Colonic mucosa (tissue), 4 donors: ENCODE measurements at regions not wholly inside any gene's neighbourhood (a gene's known extent, or its start where the extent isn't known, plus 50 kb on each side); places are given as distances from the start of the nearest gene placed in this dataset.

Experiments used
- DNase-seq: peaks from one replicate; pipeline ENCODE4 v3.0.0-alpha.2; 2020
- H3K27ac ChIP-seq: fragments of 200-600 bp; one replicate; pipeline ENCODE4 v1.8.0; 2021
- H3K27me3 ChIP-seq: fragments of 200-600 bp; one replicate; pipeline ENCODE4 v1.8.0; 2021
- H3K36me3 ChIP-seq: fragments of 200-600 bp; one replicate; pipeline ENCODE4 v1.8.0; 2021
- H3K4me1 ChIP-seq: fragments of 200-600 bp; one replicate; pipeline ENCODE4 v1.8.0; 2021; ENCODE audit warnings: mild to moderate bottlenecking
- H3K4me3 ChIP-seq: fragments of 200-600 bp; one replicate; pipeline ENCODE4 v1.8.0; 2021
- H3K9ac ChIP-seq, 2 donors: one replicate each; pipeline ENCODE4 v1.7.0; 2013; ENCODE audit warnings: control low read depth in 2 of 2, low read depth in 2 of 2, low read length in 2 of 2
- H3K9me3 ChIP-seq: fragments of 200-600 bp; one replicate; pipeline ENCODE4 v1.8.0; 2021
- CTCF ChIP-seq: fragments of 200-600 bp; IDR thresholded peaks from one replicate; pipeline ENCODE4 v1.8.0; 2022; ENCODE audit warnings: antibody characterized with exemption, mild to moderate bottlenecking
- intact Hi-C: fragments of 100-400 bp; cut with DNase I; formaldehyde crosslinking; loops from one replicate; pipeline ENCODE4 v1.14.1; 2022
- donor health status: healthy.
- donor health status: DM: no; HTN: no; CAD: no.
- donor health status: DM: no; HTN: no; CAD: no.

DNA sequence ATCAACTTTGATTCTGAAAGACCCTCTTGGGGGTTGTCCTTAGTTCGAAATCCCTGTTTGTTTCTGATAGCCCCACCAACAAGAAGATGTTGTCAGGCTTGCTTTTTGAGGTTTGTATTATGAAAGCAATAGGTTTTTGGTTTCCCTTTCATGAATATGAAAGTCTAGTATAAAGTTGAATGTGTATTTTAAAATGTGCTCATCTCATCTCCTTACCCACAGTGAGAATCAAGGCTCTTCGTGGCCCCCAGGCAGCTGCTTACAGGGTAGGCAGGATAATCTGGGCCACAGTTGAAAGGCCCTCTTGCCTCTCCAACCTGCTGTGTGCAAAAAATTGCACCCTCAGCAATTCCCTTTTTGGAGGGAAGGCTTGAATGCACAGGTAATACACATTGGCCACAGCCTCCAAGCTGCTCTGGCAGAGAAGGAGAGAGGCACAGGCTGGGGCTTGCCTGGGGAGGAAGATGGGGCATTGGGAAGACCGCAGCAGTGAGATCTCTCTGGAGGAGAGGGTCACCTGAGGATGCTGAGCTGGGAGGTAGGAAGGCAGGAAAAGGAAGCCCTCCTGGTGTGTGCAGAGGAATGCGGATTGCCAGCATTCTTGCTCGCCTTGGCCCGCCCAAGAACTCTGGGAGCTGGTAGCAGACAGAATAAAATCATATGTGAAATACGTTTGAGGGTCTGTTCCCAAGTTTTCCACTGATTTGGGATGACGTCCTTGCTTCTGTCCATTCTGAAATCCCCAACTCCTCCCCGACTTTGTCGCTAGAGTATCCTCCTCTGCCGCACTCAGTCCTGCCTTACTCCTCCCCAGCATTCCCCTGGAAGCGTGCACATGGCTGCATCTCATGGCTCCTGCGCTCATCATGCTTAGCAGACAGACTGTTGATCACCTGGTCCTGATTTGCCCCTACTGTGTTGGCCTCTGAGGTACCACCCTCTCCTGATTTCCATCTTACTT lies 196.4 kb downstream of the RPLP1 start:
- H3K9ac ChIP-seq, result no peak overlapping the region
- TF ChIP-seq CTCF, result no peak
- intact Hi-C loops, result no loop called here
- no peak overlapping the region for H3K4me3 ChIP-seq
- H3K4me1 ChIP-seq, result no peaks in the 10 kb centered on the region
- no peak overlapping the region for H3K27ac ChIP-seq
- no peaks in the 10 kb centered on the region for H3K36me3 ChIP-seq
- H3K9me3 ChIP-seq, result no peaks in the 10 kb centered on the region
- H3K27me3 ChIP-seq, result no peaks in the 10 kb centered on the region
- DNase-seq, result no peak

DNA sequence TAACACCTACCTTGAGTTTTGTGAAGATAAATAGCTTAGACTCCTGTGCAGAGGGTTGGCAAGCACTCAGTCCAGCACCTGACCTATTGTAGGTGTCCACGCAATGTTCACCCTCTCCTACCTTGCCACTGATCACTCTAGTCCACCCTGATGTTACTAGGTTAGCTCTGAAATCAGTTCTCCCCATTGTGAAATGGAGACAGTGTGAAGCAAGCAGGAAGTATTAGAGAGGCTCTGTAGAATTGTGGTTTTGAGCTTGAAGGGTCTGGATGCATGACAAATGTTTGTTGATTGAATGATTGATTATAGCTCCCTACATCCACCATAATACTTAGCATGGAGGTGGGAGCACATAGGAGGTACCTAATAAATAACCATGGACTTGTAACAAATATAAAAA lies 199.7 kb downstream of the RPLP1 start:
- intact Hi-C loops, result no loop called here
- Histone ChIP-seq H3K27me3 (no peaks in the 10 kb centered on the region), H3K36me3 (no peaks in the 10 kb centered on the region)

GRCh38 chr15:69652751-69653305 lies 200.2 kb downstream of the RPLP1 start:
- no peak overlapping the region for H3K4me3 ChIP-seq
- H3K27ac ChIP-seq, result no peak overlapping the region
- no peaks in the 10 kb centered on the region for H3K9me3 ChIP-seq
- no peak for DNase-seq
- intact Hi-C loops, result no loop called here
- no peaks in the 10 kb centered on the region for H3K4me1 ChIP-seq
- no peak for TF ChIP-seq CTCF
- H3K27me3 ChIP-seq, result no peaks in the 10 kb centered on the region
- no peak overlapping the region for H3K9ac ChIP-seq
- no peaks in the 10 kb centered on the region for H3K36me3 ChIP-seq

More for the DNA sequence above, 199.7 kb downstream of the RPLP1 start:
- Histone ChIP-seq H3K4me1 (no peaks in the 10 kb centered on the region), H3K9me3 (no peaks in the 10 kb centered on the region), H3K4me3 (no peak overlapping the region), H3K27ac (no peak overlapping the region), H3K9ac (no peak overlapping the region)
- no peak for TF ChIP-seq CTCF
- no peak for DNase-seq

DNA sequence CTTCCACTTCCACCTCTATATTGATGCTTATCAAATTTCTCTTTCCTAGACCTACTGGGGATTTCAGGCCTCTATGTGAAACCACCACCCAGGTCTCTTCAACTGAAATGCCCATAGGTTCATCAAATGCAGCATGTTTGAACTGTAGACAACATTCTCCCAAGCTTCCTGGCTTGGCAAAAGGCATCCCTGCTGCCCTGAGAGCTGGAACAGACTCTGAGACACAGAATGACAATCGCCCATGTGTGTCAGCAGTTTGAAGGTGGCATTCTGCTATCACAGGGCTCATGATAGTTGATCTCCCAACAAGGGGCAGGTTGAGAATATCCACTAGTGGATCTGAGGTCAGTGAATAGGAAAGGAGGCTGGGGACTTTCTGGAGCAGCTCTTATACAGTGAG lies 200.7 kb downstream of the RPLP1 start:
- intact Hi-C loops, result no loop called here
- H3K27me3 ChIP-seq, result no peaks in the 10 kb centered on the region
- H3K4me3 ChIP-seq, result no peak overlapping the region
- H3K36me3 ChIP-seq, result no peaks in the 10 kb centered on the region
- H3K9ac ChIP-seq, result no peak overlapping the region
- H3K4me1 ChIP-seq, result no peaks in the 10 kb centered on the region
- DNase-seq, result no peak
- H3K27ac ChIP-seq, result no peak overlapping the region
- no peak for TF ChIP-seq CTCF
- H3K9me3 ChIP-seq, result no peaks in the 10 kb centered on the region

DNA sequence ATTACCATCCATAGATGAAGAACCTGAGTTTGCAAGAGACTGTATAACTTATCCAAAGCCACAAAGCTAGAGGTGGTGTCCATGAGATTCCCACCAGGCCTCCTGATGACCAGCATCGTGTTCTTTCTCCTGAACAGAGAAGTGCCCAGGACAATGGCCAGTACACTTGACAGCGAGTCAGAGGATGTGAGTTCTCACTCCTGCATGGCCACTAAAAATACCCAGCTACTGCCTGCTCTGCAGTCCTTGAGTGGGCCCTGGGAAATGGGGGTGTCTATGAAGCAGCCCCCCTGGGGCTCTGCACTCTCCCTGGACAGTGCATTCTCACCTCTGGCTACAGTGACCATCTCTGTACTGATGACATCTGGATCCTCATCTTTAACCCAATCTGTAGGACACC lies 201.2 kb downstream of the RPLP1 start:
- Histone ChIP-seq H3K27ac (no peak overlapping the region), H3K4me3 (no peak overlapping the region), H3K9me3 (no peaks in the 10 kb centered on the region), H3K9ac (no peak overlapping the region), H3K27me3 (no peaks in the 10 kb centered on the region), H3K4me1 (no peaks in the 10 kb centered on the region), H3K36me3 (no peaks in the 10 kb centered on the region)
- no peak for TF ChIP-seq CTCF
- DNase-seq, result peak; percentile 6
- intact Hi-C loops, result no loop called here
